Effector memory CD4-positive, alpha-beta T cell (primary cell): ENCODE measurements at regions not wholly inside any gene's neighbourhood (a gene's known extent, or its start where the extent isn't known, plus 50 kb on each side); places are given as distances from the start of the nearest gene placed in this dataset.
"Not testable (repeated sequence)": the region's sequence is repeated elsewhere in the genome, so short reads cannot be mapped to it uniquely, and the experiment has no call there.

Source experiments
- DNase-seq, 3 donors: peaks; one replicate each; pipeline ENCODE4 v3.0.0-alpha.2; 2020
- H3K27ac ChIP-seq: 2 replicates; pipeline ENCODE4 v1.7.0; 2013; ENCODE audit warnings: mild to moderate bottlenecking, low read length, moderate library complexity; ENCODE audit not compliant: insufficient read depth, poor library complexity, severe bottlenecking
- H3K27me3 ChIP-seq: replicated peaks from 2 replicates; pipeline ENCODE4 v1.7.0; 2013; ENCODE audit warnings: mild to moderate bottlenecking, low read length; ENCODE audit not compliant: insufficient read depth, control insufficient read depth, poor library complexity, severe bottlenecking
- H3K36me3 ChIP-seq: 2 replicates; pipeline ENCODE4 v1.7.0; 2013; ENCODE audit warnings: mild to moderate bottlenecking, low read length, moderate library complexity; ENCODE audit not compliant: control insufficient read depth, insufficient read depth
- H3K4me1 ChIP-seq: 2 replicates; pipeline ENCODE4 v1.7.0; 2013; ENCODE audit warnings: low read length, mild to moderate bottlenecking; ENCODE audit not compliant: control insufficient read depth, insufficient read depth, poor library complexity, severe bottlenecking
- H3K4me3 ChIP-seq: 2 replicates; pipeline ENCODE4 v1.7.0; 2013; ENCODE audit warnings: low read length, low read depth, mild to moderate bottlenecking; ENCODE audit not compliant: insufficient read depth, poor library complexity, severe bottlenecking
- H3K9me3 ChIP-seq: 2 replicates; pipeline ENCODE4 v1.7.0; 2013; ENCODE audit warnings: mild to moderate bottlenecking, low read length, moderate library complexity; ENCODE audit not compliant: control insufficient read depth

- no peak overlapping the region for H3K4me3 ChIP-seq
- H3K36me3 ChIP-seq: no peaks in the 10 kb centered on the region
- no peaks in the 10 kb centered on the region for H3K27me3 ChIP-seq
- DNase-seq: no peak
- H3K27ac ChIP-seq: no peak overlapping the region
- H3K9me3 ChIP-seq: no peaks in the 10 kb centered on the region
- no peaks in the 10 kb centered on the region for H3K4me1 ChIP-seq
These were observed 51.9 kb upstream of the PTPRJ start for GRCh38 chr11:47928426-47928825.

- H3K9me3 ChIP-seq: no peaks in the 10 kb centered on the region
- peaks cover 20% of the 10 kb centered on the region for H3K4me1 ChIP-seq
- H3K36me3 ChIP-seq: no peaks in the 10 kb centered on the region
- H3K4me3 ChIP-seq: no peak overlapping the region
- DNase-seq: no peak
- H3K27ac ChIP-seq: no peak overlapping the region
- H3K27me3 ChIP-seq: no peaks in the 10 kb centered on the region
These were observed 56.1 kb upstream of the PTPRJ start for GRCh38 chr11:47924184-47924691.

- Histone ChIP-seq H3K9me3 (no peaks in the 10 kb centered on the region), H3K27me3 (no peaks in the 10 kb centered on the region), H3K36me3 (no peaks in the 10 kb centered on the region), H3K27ac (no peak overlapping the region), H3K4me3 (no peak overlapping the region), H3K4me1 (peaks cover 22% of the 10 kb centered on the region)
- DNase-seq: no peak
These were observed 56.7 kb upstream of the PTPRJ start for GRCh38 chr11:47923667-47924066.

GRCh38 chr11:47921080-47921555 lies 59.2 kb upstream of the PTPRJ start:
- not testable (repeated sequence) for DNase-seq, H3K9me3 ChIP-seq, H3K4me3 ChIP-seq, H3K27me3 ChIP-seq, H3K27ac ChIP-seq, H3K36me3 ChIP-seq
- H3K4me1 ChIP-seq: peaks cover 27% of the 10 kb centered on the region

GRCh38 chr11:47918882-47919495 lies 61.4 kb upstream of the PTPRJ start:
- Histone ChIP-seq H3K9me3 (no peaks in the 10 kb centered on the region), H3K4me1 (peaks cover 45% of the 10 kb centered on the region), H3K36me3 (no peaks in the 10 kb centered on the region), H3K4me3 (no peak overlapping the region), H3K27ac (no peak overlapping the region), H3K27me3 (no peaks in the 10 kb centered on the region)
- DNase-seq: no peak

GRCh38 chr11:47918370-47918690 lies 62.0 kb upstream of the PTPRJ start:
- Histone ChIP-seq H3K27ac (no peak overlapping the region), H3K4me1 (peaks cover 48% of the 10 kb centered on the region), H3K4me3 (no peak overlapping the region)

GRCh38 chr11:47917599-47918369 lies 62.6 kb upstream of the PTPRJ start:
- Histone ChIP-seq H3K4me3 (no peak overlapping the region), H3K27ac (no peak overlapping the region), H3K4me1 (peaks cover 48% of the 10 kb centered on the region)

More at GRCh38 chr11:47918370-47918690, 62.0 kb upstream of the PTPRJ start:
- no peaks in the 10 kb centered on the region for H3K27me3 ChIP-seq
- DNase-seq: no peak
- no peaks in the 10 kb centered on the region for H3K36me3 ChIP-seq
- no peaks in the 10 kb centered on the region for H3K9me3 ChIP-seq

GRCh38 chr11:47916361-47916841 lies 64.0 kb upstream of the PTPRJ start:
- H3K4me1 ChIP-seq: peaks cover 47% of the 10 kb centered on the region
- no peak overlapping the region for H3K27ac ChIP-seq
- no peak for DNase-seq

More at GRCh38 chr11:47917599-47918369, 62.6 kb upstream of the PTPRJ start:
- H3K27me3 ChIP-seq: no peaks in the 10 kb centered on the region
- DNase-seq: no peak
- H3K9me3 ChIP-seq: no peaks in the 10 kb centered on the region
- no peaks in the 10 kb centered on the region for H3K36me3 ChIP-seq

GRCh38 chr11:47915783-47916182 lies 64.6 kb upstream of the PTPRJ start:
- Histone ChIP-seq H3K9me3 (no peaks in the 10 kb centered on the region), H3K27me3 (no peaks in the 10 kb centered on the region), H3K36me3 (no peaks in the 10 kb centered on the region), H3K27ac (no peak overlapping the region), H3K4me3 (no peak overlapping the region), H3K4me1 (peaks cover 42% of the 10 kb centered on the region)
- DNase-seq: no peak

More at GRCh38 chr11:47916361-47916841, 64.0 kb upstream of the PTPRJ start:
- no peaks in the 10 kb centered on the region for H3K9me3 ChIP-seq
- no peaks in the 10 kb centered on the region for H3K27me3 ChIP-seq
- no peaks in the 10 kb centered on the region for H3K36me3 ChIP-seq
- H3K4me3 ChIP-seq: no peak overlapping the region

- peaks cover 39% of the 10 kb centered on the region for H3K4me1 ChIP-seq
- peak in 2 of 3 donors; percentile 3 to 17 for DNase-seq
These were observed 65.0 kb upstream of the PTPRJ start for GRCh38 chr11:47915374-47915773.

More at GRCh38 chr11:47915374-47915773, 65.0 kb upstream of the PTPRJ start:
- Histone ChIP-seq H3K36me3 (no peaks in the 10 kb centered on the region), H3K9me3 (no peaks in the 10 kb centered on the region), H3K27ac (no peak overlapping the region), H3K4me3 (no peak overlapping the region), H3K27me3 (no peaks in the 10 kb centered on the region)
